GM18909 (cell line): ENCODE measurements at regions not wholly inside any gene's neighbourhood (a gene's known extent, or its start where the extent isn't known, plus 50 kb on each side); places are given as distances from the start of the nearest gene placed in this dataset.

Source experiments
- ATAC-seq: cut with Tn5 transposase; IDR thresholded peaks from one replicate; pipeline ENCODE4 v1.9.1; 2021; ENCODE audit warnings: mild to moderate bottlenecking; ENCODE audit not compliant: unreplicated experiment, poor library complexity

- no peak for ATAC-seq
These were observed 165.5 kb upstream of the LRRN1 start for GRCh38 chr3:3633761-3634160.

GRCh38 chr3:3632449-3632848 lies 166.8 kb upstream of the LRRN1 start:
- no peak for ATAC-seq

DNA sequence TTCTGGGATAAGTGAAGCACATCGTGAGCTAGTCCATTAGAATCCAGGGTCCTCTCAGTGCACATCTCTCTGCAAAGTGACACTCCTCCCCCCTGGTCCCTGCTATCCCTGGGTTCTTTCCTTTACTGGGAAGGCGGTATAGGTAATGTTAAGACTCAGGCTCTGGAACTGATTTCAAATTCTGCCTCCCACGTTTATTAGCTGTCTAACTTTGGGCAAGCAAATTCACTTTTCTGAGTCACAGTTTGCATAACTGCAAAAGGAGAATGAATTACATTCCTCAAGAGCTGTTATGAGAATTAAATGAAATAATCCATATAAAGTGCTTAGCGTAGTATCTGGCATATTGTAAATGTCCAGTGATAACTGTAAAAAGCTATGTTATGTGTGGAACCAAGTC lies 168.1 kb upstream of the LRRN1 start:
- ATAC-seq: no peak

DNA sequence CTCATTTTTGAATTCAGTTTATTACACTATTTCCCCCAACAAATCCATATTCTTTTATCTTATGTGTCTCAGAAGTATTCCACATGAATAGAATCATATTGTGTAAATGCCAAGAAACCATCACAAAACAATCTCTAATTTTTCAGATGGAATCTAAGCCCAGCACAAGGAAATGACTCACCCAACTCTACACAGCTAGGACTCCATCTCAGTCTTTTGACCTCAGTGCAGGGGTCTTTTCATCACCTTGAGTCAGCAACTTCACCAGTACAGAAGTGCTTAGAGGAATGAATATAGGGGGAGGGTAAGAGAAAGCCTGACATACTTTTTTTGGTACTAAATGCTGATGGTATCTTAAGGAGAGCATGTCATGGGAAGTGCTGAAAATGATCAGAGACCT lies 169.3 kb upstream of the LRRN1 start:
- no peak for ATAC-seq

DNA sequence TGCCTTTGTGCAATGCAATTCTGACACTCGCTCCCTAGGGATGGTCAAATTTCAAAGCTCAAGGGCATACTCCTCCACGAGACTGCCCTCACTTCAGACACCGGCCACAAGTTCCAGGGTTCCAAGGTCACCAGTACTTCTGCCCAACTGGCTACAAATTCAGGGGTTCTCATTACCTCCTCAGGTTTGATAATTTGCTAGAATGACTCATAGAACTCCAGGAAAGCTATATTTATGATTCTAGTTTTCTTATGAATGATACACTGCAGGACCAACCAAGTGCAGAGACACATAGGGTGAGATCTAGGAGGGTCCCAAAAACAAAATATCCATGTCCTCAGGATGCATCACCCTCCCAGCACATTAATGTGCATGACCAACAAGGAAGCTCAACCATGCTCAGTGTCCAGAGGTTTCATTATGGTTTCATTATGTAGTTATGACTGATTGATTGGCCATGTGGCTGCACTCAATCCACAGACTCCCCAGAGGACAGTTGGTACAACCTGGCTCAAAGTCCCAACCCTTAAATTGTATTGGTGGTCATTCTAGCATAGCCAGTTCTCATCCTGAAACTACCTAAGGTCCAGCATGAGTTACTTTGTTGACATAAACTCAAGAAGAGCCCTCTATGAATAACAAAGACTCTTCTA lies 170.4 kb upstream of the LRRN1 start:
- peak; percentile 79 for ATAC-seq

- no peak for ATAC-seq
These were observed 172.1 kb upstream of the LRRN1 start for GRCh38 chr3:3627114-3627513.

DNA sequence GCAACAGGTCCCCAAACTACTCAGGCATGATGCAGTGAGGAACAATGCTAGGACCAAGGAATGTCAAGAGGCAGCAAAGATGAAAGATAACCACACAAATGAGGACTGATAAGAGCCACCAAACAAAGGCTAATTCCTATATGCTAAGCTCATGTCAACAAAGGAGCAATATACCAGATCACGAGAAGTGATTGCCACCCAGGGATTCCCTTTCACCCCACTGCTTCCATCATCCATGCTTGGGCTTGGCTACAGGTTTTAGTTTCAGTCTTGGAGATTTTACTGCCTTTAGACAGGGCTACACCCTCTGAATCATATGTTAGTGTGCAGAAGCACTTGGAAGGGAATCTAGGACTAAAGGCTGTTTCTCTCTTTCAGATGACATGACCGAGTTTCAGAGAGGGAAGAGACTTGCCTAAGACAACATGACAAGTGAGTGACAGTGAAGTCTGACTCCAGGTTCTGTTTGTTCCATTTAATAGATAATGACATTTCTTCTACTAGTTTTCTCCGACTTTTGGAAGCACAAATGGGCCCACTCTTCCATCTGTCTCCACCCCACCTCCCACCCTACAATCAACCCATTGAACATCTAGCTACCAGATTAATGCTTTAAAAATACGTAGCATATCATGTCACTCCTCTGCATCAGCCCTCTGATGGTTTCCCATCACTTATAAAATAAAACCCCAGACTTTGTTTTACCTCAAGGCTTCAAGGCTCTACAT lies 173.5 kb upstream of the LRRN1 start:
- ATAC-seq: no peak

DNA sequence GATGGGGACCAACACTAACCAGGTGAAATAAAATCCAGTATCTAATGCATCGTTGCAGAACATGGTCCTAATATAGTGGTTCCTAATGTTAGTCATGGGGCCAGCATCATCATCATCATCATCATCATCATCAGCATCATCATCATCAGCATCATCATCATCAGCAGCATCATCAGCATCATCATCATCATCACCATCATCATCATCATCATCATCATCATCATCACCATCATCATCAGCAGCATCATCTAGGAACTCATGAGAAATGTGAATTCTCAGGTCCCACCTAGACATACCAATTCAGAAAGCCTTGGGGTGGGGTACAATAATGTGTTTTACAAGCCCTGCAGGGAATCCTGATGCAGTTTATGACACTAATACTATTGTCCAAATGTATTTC lies 179.4 kb upstream of the LRRN1 start:
- ATAC-seq: no peak

DNA sequence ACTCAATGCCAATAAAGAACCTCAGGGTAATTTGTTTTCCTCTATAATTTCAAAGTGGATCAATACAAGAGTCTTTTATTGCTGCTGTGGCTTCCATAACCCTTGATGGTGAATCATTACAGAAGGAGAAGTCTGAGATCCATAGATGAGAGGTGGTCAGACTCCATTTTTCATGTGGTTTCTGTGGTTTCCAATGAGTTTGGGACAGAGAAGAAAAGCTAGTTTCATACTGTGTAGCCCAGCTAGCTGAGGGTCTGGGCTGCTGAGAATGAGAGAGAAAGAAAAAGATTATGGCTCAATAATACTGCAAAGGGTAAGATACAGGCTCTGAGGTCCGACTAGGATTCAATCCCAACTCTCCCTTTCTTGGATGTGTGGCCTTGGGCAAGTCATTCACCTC lies 180.6 kb upstream of the LRRN1 start:
- no peak for ATAC-seq

GRCh38 chr3:3615533-3615932 lies 183.7 kb upstream of the LRRN1 start:
- ATAC-seq: no peak

GRCh38 chr3:3610581-3611298 lies 188.5 kb upstream of the LRRN1 start:
- ATAC-seq: no peak

DNA sequence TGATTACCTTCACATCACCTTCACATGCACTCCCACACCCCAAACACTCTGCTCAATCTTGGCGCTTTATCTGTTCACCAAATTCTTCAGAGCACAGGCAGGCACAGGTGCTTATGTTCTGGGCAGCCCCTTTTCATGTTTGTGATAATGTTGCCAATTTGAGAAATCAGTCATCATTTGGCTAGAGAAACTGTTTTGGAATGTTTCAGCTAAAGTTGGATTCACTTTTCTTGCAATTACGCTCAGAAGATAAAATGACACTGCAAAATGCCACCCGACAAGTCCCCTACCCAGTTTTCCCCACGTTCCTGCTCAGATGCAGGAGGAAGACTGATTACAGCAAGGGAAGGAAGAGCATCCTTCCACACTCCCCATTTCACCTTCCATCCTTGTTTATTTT lies 192.9 kb upstream of the LRRN1 start:
- ATAC-seq: no peak

DNA sequence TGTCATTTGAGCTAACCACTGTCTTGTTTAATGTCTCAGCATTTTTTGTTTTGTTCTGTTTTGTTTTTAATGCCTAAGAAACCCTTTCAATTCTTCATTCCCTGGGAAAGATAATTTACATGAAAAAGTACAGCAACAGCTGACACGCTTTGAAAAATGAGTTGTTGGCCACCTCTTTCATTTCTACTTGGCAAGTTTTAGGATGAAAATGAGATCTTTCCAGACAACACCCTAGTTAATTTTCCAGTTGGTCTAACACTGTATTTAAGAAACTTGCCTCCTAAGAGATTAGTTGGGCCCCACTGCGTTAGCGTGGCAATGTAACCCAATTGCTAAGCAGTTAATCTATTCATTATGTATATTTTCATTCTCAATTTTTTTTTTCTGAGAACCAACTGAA lies 194.0 kb upstream of the LRRN1 start:
- no peak for ATAC-seq

DNA sequence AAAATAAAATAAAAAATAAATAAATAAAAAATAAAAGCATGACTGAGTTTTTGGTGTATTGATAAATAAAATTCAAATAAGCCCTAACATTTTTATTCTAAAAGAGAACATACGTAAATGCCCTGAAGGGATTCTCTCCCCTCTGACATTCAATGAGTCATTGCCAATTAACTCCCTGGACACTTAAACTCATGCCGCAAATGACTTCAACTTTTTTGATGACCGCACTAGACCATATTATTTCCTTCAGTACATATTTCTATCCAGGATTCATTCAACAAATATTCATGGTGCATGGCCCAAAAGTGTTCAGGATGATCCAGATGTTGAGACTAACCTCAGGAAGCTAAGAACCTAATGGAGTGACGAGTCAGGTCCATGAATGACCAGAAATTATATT lies 195.9 kb upstream of the LRRN1 start:
- no peak for ATAC-seq

DNA sequence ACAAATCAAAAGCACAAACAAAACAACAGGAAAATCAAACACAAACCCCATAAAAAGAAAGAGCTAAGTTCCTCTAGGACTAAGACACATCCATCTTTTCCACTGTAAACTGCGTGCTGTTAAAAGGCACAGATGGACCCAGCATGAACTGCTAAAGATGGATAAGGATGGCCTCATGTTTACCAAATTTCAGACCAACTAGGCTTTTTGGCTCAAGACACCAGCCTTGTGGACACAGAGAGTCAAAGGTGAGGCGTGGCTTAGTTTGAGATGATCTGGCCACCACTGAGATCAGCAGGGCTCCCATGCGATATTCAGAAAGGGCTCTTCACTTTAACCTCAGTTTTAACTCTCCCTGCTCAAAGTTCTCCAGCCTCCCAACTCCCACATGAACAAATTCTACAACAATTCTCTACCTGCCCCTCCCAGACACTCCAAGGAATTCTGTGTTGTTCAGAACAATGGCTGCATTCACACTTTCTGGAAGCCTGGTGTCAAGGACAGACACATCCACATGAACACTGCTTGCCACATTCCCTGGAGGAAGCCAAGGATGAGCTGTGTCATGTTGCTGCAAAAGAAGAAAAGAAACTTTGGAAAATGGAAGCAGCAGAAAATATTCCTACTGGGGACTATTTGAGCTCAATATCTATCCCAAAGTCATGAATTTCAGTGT lies 198.4 kb upstream of the LRRN1 start:
- ATAC-seq: no peak

GRCh38 chr3:3599016-3599415 lies 200.2 kb upstream of the LRRN1 start:
- no peak for ATAC-seq

DNA sequence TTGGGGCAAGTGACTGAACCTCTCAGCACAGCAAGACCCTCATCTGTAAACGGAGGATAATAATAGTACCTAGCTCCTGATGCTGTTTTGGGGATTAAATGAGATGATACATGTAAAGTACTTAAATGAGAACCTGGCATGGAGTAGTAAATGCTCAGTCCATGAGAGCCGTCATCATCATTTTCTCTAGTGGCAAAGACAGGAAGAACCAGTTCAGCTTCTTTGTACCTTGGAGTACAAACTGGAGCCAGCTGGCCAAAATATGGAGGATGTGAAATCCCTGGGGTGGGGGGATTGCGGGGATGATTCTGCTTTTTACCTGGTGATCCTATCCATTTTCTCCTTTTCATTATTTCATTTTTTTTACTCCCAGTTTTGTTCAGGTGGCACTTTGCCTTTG lies 204.2 kb upstream of the LRRN1 start:
- ATAC-seq: no peak

- ATAC-seq: peak; percentile 80
These were observed 209.5 kb upstream of the LRRN1 start for GRCh38 chr3:3589715-3590130.

- no peak for ATAC-seq
These were observed 211.6 kb upstream of the LRRN1 start for GRCh38 chr3:3587647-3587972.

DNA sequence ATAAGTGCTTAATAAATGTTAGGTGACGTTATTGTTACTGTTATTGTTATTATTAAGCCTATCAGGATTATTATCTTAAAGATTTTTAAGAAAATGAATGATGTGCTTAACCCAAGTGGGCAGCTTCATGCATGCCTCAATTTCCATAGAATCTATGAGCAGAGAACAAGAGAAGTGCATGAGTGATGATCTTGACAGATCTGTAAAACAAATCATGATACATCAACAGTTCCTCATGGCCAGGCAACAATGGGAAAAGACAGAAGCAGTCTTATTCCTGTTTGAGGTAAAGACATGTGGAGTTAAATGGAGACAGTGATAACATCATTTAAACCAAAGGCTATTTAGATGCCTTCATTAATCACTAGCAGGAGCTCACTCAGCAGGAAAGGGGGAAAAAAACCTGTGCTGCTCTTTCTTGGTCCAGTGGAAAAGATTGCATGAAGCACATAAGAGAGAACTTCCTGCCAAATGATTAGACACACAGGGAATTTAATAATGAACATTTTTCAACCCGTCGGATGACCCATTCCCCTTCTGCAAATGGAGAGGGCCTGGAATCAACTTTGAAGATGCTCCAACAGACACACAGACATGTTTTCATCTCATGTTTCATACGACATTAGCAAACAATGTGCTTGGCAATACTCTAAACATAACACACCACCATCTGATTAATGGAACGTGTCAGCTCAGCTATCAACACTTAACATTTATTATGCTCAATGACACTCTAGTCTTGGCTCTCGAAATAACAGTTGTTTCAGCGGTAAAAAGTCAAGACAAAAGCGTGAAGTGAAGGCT lies 212.2 kb upstream of the LRRN1 start:
- ATAC-seq: no peak
